GM12801 (cell line): ENCODE measurements at regions not wholly inside any gene's neighbourhood (a gene's known extent, or its start where the extent isn't known, plus 50 kb on each side); places are given as distances from the start of the nearest gene placed in this dataset.

Source experiments
- CTCF ChIP-seq: IDR thresholded peaks from one replicate; pipeline ENCODE4 v1.5.1; 2011; ENCODE audit warnings: control low read depth; ENCODE audit not compliant: insufficient read length; ENCODE audit errors: extremely low read depth

GRCh38 chr1:70778934-70779333 lies 268.7 kb downstream of the PTGER3 start:
- no peak for TF ChIP-seq CTCF

- no peak for TF ChIP-seq CTCF
Observed at GRCh38 chr1:70779571-70779970, 268.0 kb downstream of the PTGER3 start.

GRCh38 chr1:70785287-70785686 lies 262.3 kb downstream of the PTGER3 start:
- TF ChIP-seq CTCF = no peak

GRCh38 chr1:70790232-70790923 lies 257.2 kb downstream of the PTGER3 start:
- TF ChIP-seq CTCF = no peak

- TF ChIP-seq CTCF = no peak
Observed at GRCh38 chr1:70805641-70806040, 242.0 kb downstream of the PTGER3 start.

GRCh38 chr1:70807088-70807664 lies 240.4 kb downstream of the PTGER3 start:
- TF ChIP-seq CTCF = no peak

- TF ChIP-seq CTCF = no peak
Observed at GRCh38 chr1:70809069-70809468, 238.5 kb downstream of the PTGER3 start.
